ENCODE measurements at regions not wholly inside any gene's neighbourhood (a gene's known extent, or its start where the extent isn't known, plus 50 kb on each side); places are given as distances from the start of the nearest gene placed in this dataset.

GRCh38 chr6:33927112-33927511 lies 123.3 kb upstream of the MLN start:
- H3K27ac ChIP-seq, result no peak overlapping the region
- TF ChIP-seq CTCF (conservative IDR thresholded peaks at IDR 0.05), result no peak

- no peak for TF ChIP-seq CTCF (conservative IDR thresholded peaks at IDR 0.05)
Measured at GRCh38 chr6:33926451-33926850, 122.6 kb upstream of the MLN start.

GRCh38 chr6:33925936-33926335 lies 122.1 kb upstream of the MLN start:
- no peak overlapping the region for H3K27ac ChIP-seq
- TF ChIP-seq CTCF (conservative IDR thresholded peaks at IDR 0.05), result no peak

More at GRCh38 chr6:33926451-33926850, 122.6 kb upstream of the MLN start:
- no peak overlapping the region for H3K27ac ChIP-seq

GRCh38 chr6:33925210-33925609 lies 121.4 kb upstream of the MLN start:
- no peak for TF ChIP-seq CTCF (conservative IDR thresholded peaks at IDR 0.05)
- no peak overlapping the region for H3K27ac ChIP-seq

- no peak for TF ChIP-seq CTCF (conservative IDR thresholded peaks at IDR 0.05)
- H3K27ac ChIP-seq, result no peak overlapping the region
Measured at GRCh38 chr6:33924681-33925080, 120.9 kb upstream of the MLN start.

- H3K27ac ChIP-seq, result no peak overlapping the region
- no peak for TF ChIP-seq CTCF (conservative IDR thresholded peaks at IDR 0.05)
Measured at GRCh38 chr6:33923857-33924514, 120.2 kb upstream of the MLN start.

GRCh38 chr6:33921745-33922144 lies 117.9 kb upstream of the MLN start:
- no peak overlapping the region for H3K27ac ChIP-seq
- no peak for TF ChIP-seq CTCF (conservative IDR thresholded peaks at IDR 0.05)
